ENCODE measurements at regions not wholly inside any gene's neighbourhood (a gene's known extent, or its start where the extent isn't known, plus 50 kb on each side); places are given as distances from the start of the nearest gene placed in this dataset.

GRCh38 chr6:97629180-97629579, 346.2 kb upstream of the MMS22L start:
- Histone ChIP-seq H3K27ac (ENCODE audit: low read depth, low read length) (no peak overlapping the region), H3K4me3 (ENCODE audit: low read length in 3 of 3) (no peak overlapping the region), H3K36me3 (ENCODE audit: control insufficient read depth in 3 of 3, insufficient read depth in 3 of 3, low read length in 3 of 3) (no peaks in the 10 kb centered on the region), H3K9ac (ENCODE audit: low read depth in 1 of 3, low read length in 3 of 3) (no peak overlapping the region), H3K9me3 (ENCODE audit: control insufficient read depth in 3 of 3, low read length in 3 of 3) (no peaks in the 10 kb centered on the region), H3K4me1 (ENCODE audit: control insufficient read depth in 3 of 3, insufficient read depth in 3 of 3, low read length in 3 of 3) (peaks cover 0 to 4% (median 0%) of the 10 kb centered on the region in 3 donors), H3K27me3 (ENCODE audit: control insufficient read depth in 3 of 3, insufficient read depth in 3 of 3, low read length in 3 of 3) (no peaks in the 10 kb centered on the region)

- no peak overlapping the region for H3K27ac ChIP-seq (ENCODE audit: low read depth, low read length)
- peaks cover 0 to 4% (median 0%) of the 10 kb centered on the region in 3 donors for H3K4me1 ChIP-seq (ENCODE audit: control insufficient read depth in 3 of 3, insufficient read depth in 3 of 3, low read length in 3 of 3)
- no peak overlapping the region for H3K4me3 ChIP-seq (ENCODE audit: low read length in 3 of 3)
- H3K9me3 ChIP-seq (ENCODE audit: control insufficient read depth in 3 of 3, low read length in 3 of 3) = no peaks in the 10 kb centered on the region
- H3K9ac ChIP-seq (ENCODE audit: low read depth in 1 of 3, low read length in 3 of 3) = no peak overlapping the region
- H3K27me3 ChIP-seq (ENCODE audit: control insufficient read depth in 3 of 3, insufficient read depth in 3 of 3, low read length in 3 of 3) = no peaks in the 10 kb centered on the region
- no peaks in the 10 kb centered on the region for H3K36me3 ChIP-seq (ENCODE audit: control insufficient read depth in 3 of 3, insufficient read depth in 3 of 3, low read length in 3 of 3)
These were observed 347.6 kb upstream of the MMS22L start for GRCh38 chr6:97630604-97631003.

- no peaks in the 10 kb centered on the region for H3K27me3 ChIP-seq (ENCODE audit: control insufficient read depth in 3 of 3, insufficient read depth in 3 of 3, low read length in 3 of 3)
- H3K4me1 ChIP-seq (ENCODE audit: control insufficient read depth in 3 of 3, insufficient read depth in 3 of 3, low read length in 3 of 3) = no peaks in the 10 kb centered on the region
- H3K36me3 ChIP-seq (ENCODE audit: control insufficient read depth in 3 of 3, insufficient read depth in 3 of 3, low read length in 3 of 3) = no peaks in the 10 kb centered on the region
- H3K4me3 ChIP-seq (ENCODE audit: low read length in 3 of 3) = no peak overlapping the region
- no peaks in the 10 kb centered on the region for H3K9me3 ChIP-seq (ENCODE audit: control insufficient read depth in 3 of 3, low read length in 3 of 3)
- no peak overlapping the region for H3K9ac ChIP-seq (ENCODE audit: low read depth in 1 of 3, low read length in 3 of 3)
- H3K27ac ChIP-seq (ENCODE audit: low read depth, low read length) = no peak overlapping the region
These were observed 349.3 kb upstream of the MMS22L start for GRCh38 chr6:97632341-97632740.

- H3K4me1 ChIP-seq (ENCODE audit: control insufficient read depth in 3 of 3, insufficient read depth in 3 of 3, low read length in 3 of 3) = no peaks in the 10 kb centered on the region
- H3K27me3 ChIP-seq (ENCODE audit: control insufficient read depth in 3 of 3, insufficient read depth in 3 of 3, low read length in 3 of 3) = no peaks in the 10 kb centered on the region
- H3K9ac ChIP-seq (ENCODE audit: low read depth in 1 of 3, low read length in 3 of 3) = no peak overlapping the region
- peaks cover 0 to 4% (median 0%) of the 10 kb centered on the region in 3 donors for H3K9me3 ChIP-seq (ENCODE audit: control insufficient read depth in 3 of 3, low read length in 3 of 3)
- H3K27ac ChIP-seq (ENCODE audit: low read depth, low read length) = no peak overlapping the region
- H3K36me3 ChIP-seq (ENCODE audit: control insufficient read depth in 3 of 3, insufficient read depth in 3 of 3, low read length in 3 of 3) = no peaks in the 10 kb centered on the region
- H3K4me3 ChIP-seq (ENCODE audit: low read length in 3 of 3) = no peak overlapping the region
These were observed 356.7 kb upstream of the MMS22L start for GRCh38 chr6:97639702-97640101.

GRCh38 chr6:97644353-97644752, 361.3 kb upstream of the MMS22L start:
- Histone ChIP-seq H3K36me3 (ENCODE audit: control insufficient read depth in 3 of 3, insufficient read depth in 3 of 3, low read length in 3 of 3) (no peaks in the 10 kb centered on the region), H3K27ac (ENCODE audit: low read depth, low read length) (no peak overlapping the region), H3K4me1 (ENCODE audit: control insufficient read depth in 3 of 3, insufficient read depth in 3 of 3, low read length in 3 of 3) (no peaks in the 10 kb centered on the region), H3K9ac (ENCODE audit: low read depth in 1 of 3, low read length in 3 of 3) (no peak overlapping the region), H3K9me3 (ENCODE audit: control insufficient read depth in 3 of 3, low read length in 3 of 3) (peaks cover 0 to 4% (median 0%) of the 10 kb centered on the region in 3 donors), H3K27me3 (ENCODE audit: control insufficient read depth in 3 of 3, insufficient read depth in 3 of 3, low read length in 3 of 3) (no peaks in the 10 kb centered on the region), H3K4me3 (ENCODE audit: low read length in 3 of 3) (no peak overlapping the region)

GRCh38 chr6:97645757-97646156, 362.7 kb upstream of the MMS22L start:
- H3K9me3 ChIP-seq (ENCODE audit: control insufficient read depth in 3 of 3, low read length in 3 of 3) = no peaks in the 10 kb centered on the region
- no peak overlapping the region for H3K9ac ChIP-seq (ENCODE audit: low read depth in 1 of 3, low read length in 3 of 3)
- H3K27ac ChIP-seq (ENCODE audit: low read depth, low read length) = no peak overlapping the region
- no peaks in the 10 kb centered on the region for H3K4me1 ChIP-seq (ENCODE audit: control insufficient read depth in 3 of 3, insufficient read depth in 3 of 3, low read length in 3 of 3)
- no peak overlapping the region for H3K4me3 ChIP-seq (ENCODE audit: low read length in 3 of 3)
- H3K36me3 ChIP-seq (ENCODE audit: control insufficient read depth in 3 of 3, insufficient read depth in 3 of 3, low read length in 3 of 3) = no peaks in the 10 kb centered on the region
- H3K27me3 ChIP-seq (ENCODE audit: control insufficient read depth in 3 of 3, insufficient read depth in 3 of 3, low read length in 3 of 3) = no peaks in the 10 kb centered on the region

- H3K27ac ChIP-seq (ENCODE audit: low read depth, low read length) = no peak overlapping the region
- H3K27me3 ChIP-seq (ENCODE audit: control insufficient read depth in 3 of 3, insufficient read depth in 3 of 3, low read length in 3 of 3) = no peaks in the 10 kb centered on the region
- no peaks in the 10 kb centered on the region for H3K4me1 ChIP-seq (ENCODE audit: control insufficient read depth in 3 of 3, insufficient read depth in 3 of 3, low read length in 3 of 3)
- H3K9me3 ChIP-seq (ENCODE audit: control insufficient read depth in 3 of 3, low read length in 3 of 3) = no peaks in the 10 kb centered on the region
- H3K4me3 ChIP-seq (ENCODE audit: low read length in 3 of 3) = no peak overlapping the region
- no peak overlapping the region for H3K9ac ChIP-seq (ENCODE audit: low read depth in 1 of 3, low read length in 3 of 3)
- H3K36me3 ChIP-seq (ENCODE audit: control insufficient read depth in 3 of 3, insufficient read depth in 3 of 3, low read length in 3 of 3) = no peaks in the 10 kb centered on the region
These were observed 370.1 kb upstream of the MMS22L start for GRCh38 chr6:97653076-97653475.

- no peak overlapping the region for H3K9ac ChIP-seq (ENCODE audit: low read depth in 1 of 3, low read length in 3 of 3)
- H3K4me1 ChIP-seq (ENCODE audit: control insufficient read depth in 3 of 3, insufficient read depth in 3 of 3, low read length in 3 of 3) = no peaks in the 10 kb centered on the region
- H3K27ac ChIP-seq (ENCODE audit: low read depth, low read length) = no peak overlapping the region
- H3K9me3 ChIP-seq (ENCODE audit: control insufficient read depth in 3 of 3, low read length in 3 of 3) = no peaks in the 10 kb centered on the region
- no peaks in the 10 kb centered on the region for H3K36me3 ChIP-seq (ENCODE audit: control insufficient read depth in 3 of 3, insufficient read depth in 3 of 3, low read length in 3 of 3)
- H3K4me3 ChIP-seq (ENCODE audit: low read length in 3 of 3) = no peak overlapping the region
- no peaks in the 10 kb centered on the region for H3K27me3 ChIP-seq (ENCODE audit: control insufficient read depth in 3 of 3, insufficient read depth in 3 of 3, low read length in 3 of 3)
These were observed 370.5 kb upstream of the MMS22L start for GRCh38 chr6:97653517-97653916.

- H3K27ac ChIP-seq (ENCODE audit: low read depth, low read length) = no peak overlapping the region
- H3K9me3 ChIP-seq (ENCODE audit: control insufficient read depth in 3 of 3, low read length in 3 of 3) = no peaks in the 10 kb centered on the region
- H3K4me1 ChIP-seq (ENCODE audit: control insufficient read depth in 3 of 3, insufficient read depth in 3 of 3, low read length in 3 of 3) = no peaks in the 10 kb centered on the region
- H3K9ac ChIP-seq (ENCODE audit: low read depth in 1 of 3, low read length in 3 of 3) = no peak overlapping the region
- no peaks in the 10 kb centered on the region for H3K36me3 ChIP-seq (ENCODE audit: control insufficient read depth in 3 of 3, insufficient read depth in 3 of 3, low read length in 3 of 3)
- H3K27me3 ChIP-seq (ENCODE audit: control insufficient read depth in 3 of 3, insufficient read depth in 3 of 3, low read length in 3 of 3) = no peaks in the 10 kb centered on the region
- no peak overlapping the region for H3K4me3 ChIP-seq (ENCODE audit: low read length in 3 of 3)
These were observed 371.7 kb upstream of the MMS22L start for GRCh38 chr6:97654674-97655073.

- Histone ChIP-seq H3K9ac (ENCODE audit: low read depth in 1 of 3, low read length in 3 of 3) (no peak overlapping the region), H3K4me1 (ENCODE audit: control insufficient read depth in 3 of 3, insufficient read depth in 3 of 3, low read length in 3 of 3) (no peaks in the 10 kb centered on the region), H3K36me3 (ENCODE audit: control insufficient read depth in 3 of 3, insufficient read depth in 3 of 3, low read length in 3 of 3) (no peaks in the 10 kb centered on the region), H3K27me3 (ENCODE audit: control insufficient read depth in 3 of 3, insufficient read depth in 3 of 3, low read length in 3 of 3) (no peaks in the 10 kb centered on the region), H3K9me3 (ENCODE audit: control insufficient read depth in 3 of 3, low read length in 3 of 3) (no peaks in the 10 kb centered on the region), H3K4me3 (ENCODE audit: low read length in 3 of 3) (no peak overlapping the region), H3K27ac (ENCODE audit: low read depth, low read length) (no peak overlapping the region)
These were observed 373.2 kb upstream of the MMS22L start for GRCh38 chr6:97656236-97656635.

Data from skeletal muscle tissue (tissue), 3 donors.